ENCODE measurements at regions not wholly inside any gene's neighbourhood (a gene's known extent, or its start where the extent isn't known, plus 50 kb on each side); places are given as distances from the start of the nearest gene placed in this dataset.

DNA sequence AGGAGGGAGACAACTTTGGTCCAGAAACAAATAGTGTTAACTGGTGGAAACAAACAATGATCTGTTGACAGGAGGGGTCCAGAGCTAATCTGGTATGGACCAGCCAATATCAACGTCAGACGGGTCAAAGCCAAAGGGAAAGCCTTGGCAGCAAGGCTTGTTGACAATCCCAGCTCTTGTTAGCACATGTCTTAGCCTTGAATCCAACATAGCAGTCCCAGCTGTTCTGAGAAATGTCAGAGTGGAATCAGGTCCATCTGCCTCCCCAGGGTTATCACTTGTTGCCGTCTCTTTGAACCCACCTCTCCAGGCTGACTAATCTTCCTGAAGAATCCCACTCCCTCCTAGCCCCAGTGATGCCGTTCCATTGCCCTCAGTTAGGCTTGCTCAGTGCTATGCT lies 404.6 kb upstream of the MCTP2 start:
- TF ChIP-seq GATA2 (IDR thresholded peaks at IDR 0.05; ENCODE audit: low read depth, low read length) (no peak), GATA3 (IDR thresholded peaks at IDR 0.05; ENCODE audit: low read depth, low read length) (no peak)

All from SH-SY5Y (cell line).